Neuron (in vitro differentiated cells): ENCODE measurements at regions not wholly inside any gene's neighbourhood (a gene's known extent, or its start where the extent isn't known, plus 50 kb on each side); places are given as distances from the start of the nearest gene placed in this dataset.
"Not testable (repeated sequence)": the region's sequence is repeated elsewhere in the genome, so short reads cannot be mapped to it uniquely, and the experiment has no call there.

ENCODE experiments used
- H2AFZ ChIP-seq: one replicate; pipeline ENCODE4 v1.6.1; 2013; ENCODE audit warnings: low read depth, mild to moderate bottlenecking, inconsistent platforms, low read length, moderate library complexity
- H3K27me3 ChIP-seq: one replicate; pipeline ENCODE4 v1.6.1; 2013; ENCODE audit warnings: low read length; ENCODE audit not compliant: insufficient read depth
- H3K36me3 ChIP-seq: one replicate; pipeline ENCODE4 v1.6.1; 2013; ENCODE audit warnings: low read length; ENCODE audit not compliant: insufficient read depth
- H3K4me1 ChIP-seq: one replicate; pipeline ENCODE4 v1.6.1; 2013; ENCODE audit warnings: low read length; ENCODE audit not compliant: insufficient read depth
- H3K4me3 ChIP-seq: 2 replicates; pipeline ENCODE4 v1.5.1; 2013; ENCODE audit warnings: mild to moderate bottlenecking, low read length, moderate library complexity
- H3K9me3 ChIP-seq: one replicate; pipeline ENCODE4 v1.6.1; 2013; ENCODE audit warnings: low read length

- H3K27me3 ChIP-seq: no peaks in the 10 kb centered on the region
- H2AFZ ChIP-seq: no peak overlapping the region
- H3K36me3 ChIP-seq: no peaks in the 10 kb centered on the region
- H3K4me1 ChIP-seq: peaks cover 3% of the 10 kb centered on the region
- no peaks in the 10 kb centered on the region for H3K9me3 ChIP-seq
- H3K4me3 ChIP-seq: no peak overlapping the region
Observed at GRCh38 chr2:194927489-194927888, 729.5 kb upstream of the SLC39A10 start.

DNA sequence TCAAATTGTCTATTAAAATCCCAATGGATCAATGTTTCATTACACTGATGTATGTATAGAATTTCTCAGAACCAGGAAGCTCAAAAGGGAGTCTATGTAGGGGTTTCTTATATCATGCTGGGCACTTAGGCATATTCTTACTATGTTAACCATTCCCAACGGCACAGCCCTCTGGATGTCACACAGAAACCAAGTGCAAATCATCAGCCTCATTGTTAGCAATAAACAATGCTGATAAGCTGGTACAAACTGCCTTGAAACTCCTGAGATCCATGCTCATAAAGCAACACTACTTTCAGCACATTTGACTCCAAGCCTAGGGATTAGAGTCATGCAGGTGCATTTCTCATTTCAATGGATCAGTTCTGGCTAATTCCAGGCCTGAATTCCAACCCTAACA is 730.2 kb upstream of the SLC39A10 start:
- H3K9me3 ChIP-seq: no peaks in the 10 kb centered on the region
- no peak overlapping the region for H2AFZ ChIP-seq
- H3K4me1 ChIP-seq: peaks cover 3% of the 10 kb centered on the region
- no peak overlapping the region for H3K4me3 ChIP-seq
- H3K27me3 ChIP-seq: no peaks in the 10 kb centered on the region
- no peaks in the 10 kb centered on the region for H3K36me3 ChIP-seq

GRCh38 chr2:194925742-194926141 is 731.3 kb upstream of the SLC39A10 start:
- Histone ChIP-seq H3K9me3 (no peaks in the 10 kb centered on the region), H3K4me1 (peaks cover 3% of the 10 kb centered on the region), H3K27me3 (no peaks in the 10 kb centered on the region), H3K36me3 (no peaks in the 10 kb centered on the region), H2AFZ (no peak overlapping the region), H3K4me3 (no peak overlapping the region)

GRCh38 chr2:194917519-194917918 is 739.5 kb upstream of the SLC39A10 start:
- Histone ChIP-seq H3K4me3 (no peak overlapping the region), H3K9me3 (no peaks in the 10 kb centered on the region), H3K36me3 (no peaks in the 10 kb centered on the region), H3K4me1 (no peaks in the 10 kb centered on the region), H3K27me3 (no peaks in the 10 kb centered on the region), H2AFZ (no peak overlapping the region)

DNA sequence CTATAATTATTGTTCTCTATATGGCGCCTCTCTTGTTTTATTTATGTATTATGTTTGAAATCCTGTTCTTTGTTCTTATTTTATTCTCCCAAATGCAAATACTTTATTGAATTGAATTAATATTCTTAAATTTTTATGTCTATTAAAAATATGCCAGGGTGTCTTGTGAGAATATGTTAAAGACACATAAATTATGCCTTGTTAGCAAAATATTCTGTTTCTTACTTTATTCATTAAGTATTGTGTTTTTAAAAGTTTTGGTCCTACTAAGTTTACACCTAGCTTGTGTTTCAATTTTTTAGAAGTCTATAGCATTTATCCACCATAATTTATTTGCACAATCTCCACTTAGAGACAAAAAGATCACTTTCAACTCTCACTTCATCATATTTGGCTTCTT is 741.5 kb upstream of the SLC39A10 start:
- no peak overlapping the region for H2AFZ ChIP-seq
- no peaks in the 10 kb centered on the region for H3K9me3 ChIP-seq
- H3K4me3 ChIP-seq: no peak overlapping the region
- no peaks in the 10 kb centered on the region for H3K27me3 ChIP-seq
- H3K36me3 ChIP-seq: no peaks in the 10 kb centered on the region
- no peaks in the 10 kb centered on the region for H3K4me1 ChIP-seq

GRCh38 chr2:194907569-194907968 is 749.5 kb upstream of the SLC39A10 start:
- Histone ChIP-seq H2AFZ (no peak overlapping the region), H3K4me3 (no peak overlapping the region), H3K4me1 (no peaks in the 10 kb centered on the region), H3K36me3 (no peaks in the 10 kb centered on the region), H3K27me3 (no peaks in the 10 kb centered on the region), H3K9me3 (no peaks in the 10 kb centered on the region)

DNA sequence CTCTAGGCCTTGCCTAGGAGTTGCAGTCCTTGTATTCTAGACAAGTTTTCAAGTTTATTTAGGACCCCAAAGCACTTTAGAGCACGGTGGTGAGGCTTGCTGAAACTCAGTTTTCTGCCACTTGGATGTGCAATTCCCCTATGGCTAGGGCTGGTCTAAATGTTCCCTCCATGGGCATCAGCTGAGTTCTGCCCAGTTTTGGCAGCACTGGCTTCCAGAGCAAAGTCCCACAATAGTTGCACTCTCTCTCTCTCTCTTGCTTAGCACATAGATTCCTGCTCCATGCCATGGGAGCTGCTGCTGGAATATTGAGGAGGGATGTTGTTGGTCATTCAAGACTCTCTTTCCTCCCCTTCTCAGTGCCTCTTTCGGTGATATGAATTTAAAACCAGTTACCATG is 760.2 kb upstream of the SLC39A10 start:
- Histone ChIP-seq H3K9me3 (no peaks in the 10 kb centered on the region), H3K27me3 (no peaks in the 10 kb centered on the region), H2AFZ (no peak overlapping the region), H3K4me1 (no peaks in the 10 kb centered on the region), H3K4me3 (no peak overlapping the region), H3K36me3 (no peaks in the 10 kb centered on the region)

DNA sequence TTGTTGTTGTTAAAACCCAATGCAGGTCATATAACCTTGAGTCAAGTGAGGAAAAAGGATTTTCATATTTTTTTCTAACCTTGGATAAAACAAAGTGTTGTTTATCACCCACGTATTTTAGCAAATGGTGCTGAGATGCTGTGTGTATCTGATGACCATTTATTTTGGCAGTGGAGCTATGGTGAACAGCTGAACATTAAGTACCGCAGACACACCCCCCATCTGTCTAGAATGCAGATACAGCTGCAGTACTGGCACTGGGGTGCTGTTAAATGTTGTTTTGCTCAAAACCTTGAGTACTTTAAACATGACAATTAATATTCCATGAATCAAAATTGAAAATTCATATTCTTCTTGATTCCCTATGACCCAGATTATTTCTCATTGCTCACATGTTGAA is 773.3 kb upstream of the SLC39A10 start:
- no peaks in the 10 kb centered on the region for H3K36me3 ChIP-seq
- no peaks in the 10 kb centered on the region for H3K4me1 ChIP-seq
- no peak overlapping the region for H2AFZ ChIP-seq
- H3K27me3 ChIP-seq: no peaks in the 10 kb centered on the region
- no peak overlapping the region for H3K4me3 ChIP-seq
- no peaks in the 10 kb centered on the region for H3K9me3 ChIP-seq

DNA sequence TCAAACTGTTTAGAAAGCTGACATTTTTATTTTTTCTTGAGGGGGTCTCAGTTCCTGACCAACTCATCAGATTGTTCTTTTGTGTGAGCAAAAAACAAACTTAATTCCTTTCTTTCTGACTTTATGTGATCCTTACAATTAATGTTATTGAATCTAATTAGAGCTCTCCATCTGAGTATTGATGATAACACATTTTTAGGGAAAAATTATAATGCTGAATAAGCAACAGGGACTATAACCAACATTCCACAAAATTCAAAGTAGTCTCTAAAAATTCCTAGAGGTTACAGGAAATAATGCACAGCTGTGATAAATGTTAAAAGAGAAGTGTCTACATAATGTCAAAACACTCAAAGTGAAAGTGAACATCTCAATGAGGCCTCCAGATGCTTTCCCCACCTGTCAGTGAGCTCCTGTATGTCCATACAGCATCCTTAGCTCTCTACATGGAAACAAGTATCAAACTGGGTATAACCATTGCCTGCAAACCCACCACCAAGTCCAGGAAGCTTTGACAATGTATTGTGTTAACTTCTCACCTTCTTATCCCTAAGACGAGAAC is 786.0 kb upstream of the SLC39A10 start:
- Histone ChIP-seq H3K27me3 (no peaks in the 10 kb centered on the region), H2AFZ (no peak overlapping the region), H3K4me3 (no peak overlapping the region), H3K36me3 (no peaks in the 10 kb centered on the region), H3K9me3 (no peaks in the 10 kb centered on the region), H3K4me1 (no peaks in the 10 kb centered on the region)

- no peak overlapping the region for H2AFZ ChIP-seq
Observed at GRCh38 chr2:194867328-194867727, 789.7 kb upstream of the SLC39A10 start.

GRCh38 chr2:194854941-194855340 is 802.1 kb upstream of the SLC39A10 start:
- Histone ChIP-seq H3K4me1 (no peaks in the 10 kb centered on the region), H3K36me3 (no peaks in the 10 kb centered on the region), H3K27me3 (no peaks in the 10 kb centered on the region), H3K4me3 (no peak overlapping the region), H2AFZ (no peak overlapping the region), H3K9me3 (no peaks in the 10 kb centered on the region)

More at GRCh38 chr2:194867328-194867727, 789.7 kb upstream of the SLC39A10 start:
- H3K9me3 ChIP-seq: no peaks in the 10 kb centered on the region
- H3K27me3 ChIP-seq: no peaks in the 10 kb centered on the region
- no peaks in the 10 kb centered on the region for H3K36me3 ChIP-seq
- H3K4me1 ChIP-seq: no peaks in the 10 kb centered on the region
- no peak overlapping the region for H3K4me3 ChIP-seq

DNA sequence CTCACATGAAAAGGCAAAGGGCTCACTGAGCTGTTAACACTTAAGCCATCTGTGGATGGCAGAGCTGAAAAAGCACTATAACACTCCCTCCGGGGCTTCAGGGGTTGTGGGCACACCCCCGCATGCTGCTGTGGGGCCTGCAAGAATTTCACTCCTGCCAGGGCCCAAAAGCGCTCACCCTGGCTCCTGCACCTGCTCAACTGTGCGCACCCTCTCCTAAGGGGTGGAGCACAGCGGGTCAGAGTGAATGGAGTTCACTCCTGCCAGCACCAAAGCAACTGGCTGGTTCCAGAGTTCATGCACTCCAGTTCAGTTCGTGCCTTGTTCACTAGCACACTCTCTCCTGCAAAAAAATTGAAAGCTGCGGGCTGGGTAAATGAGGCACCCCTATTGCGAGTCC is 814.2 kb upstream of the SLC39A10 start:
- no peak overlapping the region for H2AFZ ChIP-seq
- H3K4me1 ChIP-seq: no peaks in the 10 kb centered on the region
- H3K36me3 ChIP-seq: no peaks in the 10 kb centered on the region
- no peaks in the 10 kb centered on the region for H3K9me3 ChIP-seq
- no peak overlapping the region for H3K4me3 ChIP-seq
- H3K27me3 ChIP-seq: no peaks in the 10 kb centered on the region

DNA sequence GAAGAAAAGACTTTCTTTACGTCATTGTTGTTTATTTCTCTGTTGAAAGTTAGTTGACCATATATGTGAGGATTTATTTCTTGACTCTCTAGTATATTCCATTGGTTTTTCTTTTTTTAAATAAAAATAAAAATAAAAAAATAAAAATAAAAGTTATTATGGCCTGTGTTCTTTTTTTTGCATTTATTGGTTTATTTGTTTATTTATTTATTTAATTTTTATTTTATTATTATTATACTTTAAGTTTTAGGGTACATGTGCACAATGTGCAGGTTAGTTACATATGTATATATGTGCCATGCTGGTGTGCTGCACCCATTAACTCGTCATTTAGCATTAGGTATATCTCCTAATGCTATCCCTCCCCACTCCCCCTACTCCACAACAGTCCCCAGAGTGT is 822.7 kb upstream of the SLC39A10 start:
- H3K4me1 ChIP-seq, H3K36me3 ChIP-seq, H3K4me3 ChIP-seq, H2AFZ ChIP-seq, H3K27me3 ChIP-seq, H3K9me3 ChIP-seq: not testable (repeated sequence)

- Histone ChIP-seq H3K27me3 (no peaks in the 10 kb centered on the region), H3K9me3 (no peaks in the 10 kb centered on the region), H2AFZ (peak overlapping the region; percentile 16), H3K4me3 (no peak overlapping the region), H3K4me1 (no peaks in the 10 kb centered on the region), H3K36me3 (no peaks in the 10 kb centered on the region)
Observed at GRCh38 chr2:194826241-194826640, 830.8 kb upstream of the SLC39A10 start.
